ENCODE measurements at regions not wholly inside any gene's neighbourhood (a gene's known extent, or its start where the extent isn't known, plus 50 kb on each side); places are given as distances from the start of the nearest gene placed in this dataset.
"Not testable (repeated sequence)": the region's sequence is repeated elsewhere in the genome, so short reads cannot be mapped to it uniquely, and the experiment has no call there.

- DNase-seq = no peak
These were observed 73.3 kb downstream of the OLFM4 start for GRCh38 chr13:53101883-53102282.

GRCh38 chr13:53104136-53104535, 75.5 kb downstream of the OLFM4 start:
- DNase-seq = no peak

- DNase-seq = no peak
These were observed 76.9 kb downstream of the OLFM4 start for GRCh38 chr13:53105477-53105876.

- DNase-seq = no peak
These were observed 77.3 kb downstream of the OLFM4 start for GRCh38 chr13:53105890-53106289.

GRCh38 chr13:53110181-53110580, 81.6 kb downstream of the OLFM4 start:
- no peak for DNase-seq

- DNase-seq = no peak
These were observed 82.0 kb downstream of the OLFM4 start for GRCh38 chr13:53110614-53111013.

- no peak for DNase-seq
These were observed 83.9 kb downstream of the OLFM4 start for GRCh38 chr13:53112522-53112921.

GRCh38 chr13:53117048-53117447, 88.4 kb downstream of the OLFM4 start:
- not testable (repeated sequence) for DNase-seq

- DNase-seq = no peak
These were observed 92.6 kb downstream of the OLFM4 start for GRCh38 chr13:53121131-53121773.

GRCh38 chr13:53121919-53122318, 93.3 kb downstream of the OLFM4 start:
- DNase-seq = no peak

- DNase-seq = no peak
These were observed 94.9 kb downstream of the OLFM4 start for GRCh38 chr13:53123536-53123935.

- no peak for DNase-seq
These were observed 96.0 kb downstream of the OLFM4 start for GRCh38 chr13:53124623-53125022.

- no peak for DNase-seq
These were observed 98.2 kb downstream of the OLFM4 start for GRCh38 chr13:53126841-53127245.

- no peak for DNase-seq
These were observed 98.8 kb downstream of the OLFM4 start for GRCh38 chr13:53127373-53127772.

GRCh38 chr13:53129864-53130393, 101.3 kb downstream of the OLFM4 start:
- no peak for DNase-seq

GRCh38 chr13:53131361-53131760, 102.7 kb downstream of the OLFM4 start:
- no peak for DNase-seq

GRCh38 chr13:53135301-53135700, 106.7 kb downstream of the OLFM4 start:
- DNase-seq = no peak

GRCh38 chr13:53136554-53137215, 108.1 kb downstream of the OLFM4 start:
- DNase-seq = no peak

- DNase-seq = no peak
These were observed 109.2 kb downstream of the OLFM4 start for GRCh38 chr13:53137779-53138178.

- no peak for DNase-seq
These were observed 109.9 kb downstream of the OLFM4 start for GRCh38 chr13:53138376-53139036.

GRCh38 chr13:53141336-53141735, 112.7 kb downstream of the OLFM4 start:
- no peak for DNase-seq

GRCh38 chr13:53142306-53142705, 113.7 kb downstream of the OLFM4 start:
- no peak for DNase-seq

GRCh38 chr13:53143757-53144339, 115.2 kb downstream of the OLFM4 start:
- no peak for DNase-seq

GRCh38 chr13:53144826-53145225, 116.2 kb downstream of the OLFM4 start:
- DNase-seq = no peak

All from AML-193 (cell line).